Ascending aorta (tissue), 2 donors: ENCODE measurements at regions not wholly inside any gene's neighbourhood (a gene's known extent, or its start where the extent isn't known, plus 50 kb on each side); places are given as distances from the start of the nearest gene placed in this dataset.

Experiments
- DNase-seq, 2 donors: peaks; one replicate each; pipeline ENCODE4 v3.0.0-alpha.2; 2019; ENCODE audit warnings: low spot score in 2 of 2
- H3K27ac ChIP-seq, 2 donors: fragments of 200-600 bp; sonication (generic); one replicate each; pipeline ENCODE4 v1.5.1; 2016 to 2017; ENCODE audit warnings: mild to moderate bottlenecking in 1 of 2
- H3K27me3 ChIP-seq: fragments of 200-600 bp; sonication (generic); one replicate; pipeline ENCODE4 v1.5.1; 2017
- H3K36me3 ChIP-seq, 2 donors: fragments of 200-600 bp; sonication (generic); one replicate each; pipeline ENCODE4 v1.5.1; 2016
- H3K4me1 ChIP-seq, 2 donors: fragments of 200-600 bp; sonication (generic); one replicate each; pipeline ENCODE4 v1.5.1; 2016 to 2017; ENCODE audit warnings: mild to moderate bottlenecking in 1 of 2
- H3K4me3 ChIP-seq, 2 donors: fragments of 200-600 bp; sonication (generic); one replicate each; pipeline ENCODE4 v1.5.1; 2016 to 2017; ENCODE audit warnings: mild to moderate bottlenecking in 1 of 2
- H3K9me3 ChIP-seq, 2 donors: fragments of 200-600 bp; sonication (generic); one replicate each; pipeline ENCODE4 v1.5.1; 2016
- intact Hi-C: fragments of 100-400 bp; cut with DNase I; formaldehyde crosslinking; loops from one replicate; pipeline ENCODE4 v1.15.1; 2023
- TF ChIP-seq, protein P1 (sequence below), 3 experiments: fragments of 200-600 bp in 2 of 3; fragments of 450-650 bp in 1 of 3; sonication (generic) in 2 of 3; IDR thresholded peaks; one replicate each; pipeline ENCODE4 v1.5.1; 2016 to 2019; ENCODE audit warnings: antibody characterized with exemption in 3 of 3, mild to moderate bottlenecking in 1 of 3, moderate library complexity in 1 of 3

DNA sequence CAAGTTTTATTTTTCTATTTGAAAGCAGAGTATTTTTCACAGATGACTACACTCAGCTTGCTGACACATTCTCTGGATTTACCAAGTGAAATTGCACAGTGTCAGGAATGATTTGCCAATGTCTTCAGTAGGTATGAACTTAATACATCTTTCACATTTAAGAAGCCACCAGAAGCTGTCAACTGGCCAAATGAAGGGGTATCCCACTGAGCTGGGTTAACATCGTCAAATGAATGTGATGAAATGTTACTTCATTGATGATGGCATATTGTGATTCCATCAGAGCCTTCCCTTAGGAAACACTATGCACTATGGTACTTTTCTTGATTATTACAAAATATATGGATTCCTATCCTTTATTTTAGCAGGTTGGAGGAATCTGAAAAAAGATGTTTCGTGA, 592.3 kb downstream of the FGF9 start:
- no peak for DNase-seq
- no peaks in the 10 kb centered on the region for H3K27me3 ChIP-seq
- TF ChIP-seq, protein P1, sequence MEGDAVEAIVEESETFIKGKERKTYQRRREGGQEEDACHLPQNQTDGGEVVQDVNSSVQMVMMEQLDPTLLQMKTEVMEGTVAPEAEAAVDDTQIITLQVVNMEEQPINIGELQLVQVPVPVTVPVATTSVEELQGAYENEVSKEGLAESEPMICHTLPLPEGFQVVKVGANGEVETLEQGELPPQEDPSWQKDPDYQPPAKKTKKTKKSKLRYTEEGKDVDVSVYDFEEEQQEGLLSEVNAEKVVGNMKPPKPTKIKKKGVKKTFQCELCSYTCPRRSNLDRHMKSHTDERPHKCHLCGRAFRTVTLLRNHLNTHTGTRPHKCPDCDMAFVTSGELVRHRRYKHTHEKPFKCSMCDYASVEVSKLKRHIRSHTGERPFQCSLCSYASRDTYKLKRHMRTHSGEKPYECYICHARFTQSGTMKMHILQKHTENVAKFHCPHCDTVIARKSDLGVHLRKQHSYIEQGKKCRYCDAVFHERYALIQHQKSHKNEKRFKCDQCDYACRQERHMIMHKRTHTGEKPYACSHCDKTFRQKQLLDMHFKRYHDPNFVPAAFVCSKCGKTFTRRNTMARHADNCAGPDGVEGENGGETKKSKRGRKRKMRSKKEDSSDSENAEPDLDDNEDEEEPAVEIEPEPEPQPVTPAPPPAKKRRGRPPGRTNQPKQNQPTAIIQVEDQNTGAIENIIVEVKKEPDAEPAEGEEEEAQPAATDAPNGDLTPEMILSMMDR (IDR thresholded peaks at IDR 0.05), result no peak
- H3K27ac ChIP-seq, result no peak overlapping the region
- H3K36me3 ChIP-seq, result no peaks in the 10 kb centered on the region
- H3K9me3 ChIP-seq, result no peaks in the 10 kb centered on the region
- intact Hi-C loops, result no loop called here
- H3K4me3 ChIP-seq, result no peak overlapping the region
- no peaks in the 10 kb centered on the region for H3K4me1 ChIP-seq

DNA sequence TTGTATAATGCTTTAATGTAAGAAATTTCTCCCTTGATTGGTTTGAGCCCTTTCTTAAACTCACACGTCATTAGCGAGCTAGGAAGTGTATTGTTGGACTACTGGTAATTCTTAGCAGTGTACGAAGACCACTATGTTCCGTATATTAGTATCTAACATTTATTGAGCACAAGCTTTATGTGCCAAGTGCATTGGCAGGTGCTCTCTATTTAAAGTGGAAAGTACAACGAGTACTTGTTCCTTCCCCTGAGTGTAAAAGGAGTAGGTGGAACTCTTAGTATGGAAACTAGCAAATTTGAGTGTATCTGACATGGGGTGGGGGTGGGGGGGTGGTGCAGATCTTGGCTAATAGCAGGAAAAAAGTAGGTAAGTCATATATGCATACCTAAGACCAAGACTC, 594.7 kb downstream of the FGF9 start:
- TF ChIP-seq, protein P1 (IDR thresholded peaks at IDR 0.05), result no peak
- DNase-seq, result no peak
- intact Hi-C loops, result no loop called here

DNA sequence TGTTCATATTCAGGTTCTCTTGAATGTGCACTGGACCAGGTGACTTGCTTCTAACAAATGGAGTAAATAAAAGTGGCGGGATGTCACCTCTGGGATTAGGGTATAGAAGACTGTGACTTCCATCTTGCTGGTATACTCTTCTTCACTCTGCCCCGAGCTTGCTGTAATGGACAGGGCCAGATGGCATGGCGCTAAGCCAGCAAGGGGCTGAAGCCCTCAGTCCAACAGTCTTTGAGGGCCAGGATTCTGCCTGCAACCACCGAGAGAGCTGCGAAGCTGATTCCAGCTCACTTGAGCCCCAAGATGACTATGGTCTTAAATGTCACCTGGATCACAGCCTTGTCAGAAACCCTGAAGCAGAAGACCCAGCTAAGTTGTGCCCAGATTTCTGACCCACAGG, 600.0 kb downstream of the FGF9 start:
- H3K27ac ChIP-seq, result no peak overlapping the region

More for the DNA sequence above, 594.7 kb downstream of the FGF9 start:
- no peaks in the 10 kb centered on the region for H3K4me1 ChIP-seq
- H3K27ac ChIP-seq, result no peak overlapping the region
- H3K36me3 ChIP-seq, result no peaks in the 10 kb centered on the region
- no peaks in the 10 kb centered on the region for H3K27me3 ChIP-seq
- H3K4me3 ChIP-seq, result no peak overlapping the region
- no peaks in the 10 kb centered on the region for H3K9me3 ChIP-seq

DNA sequence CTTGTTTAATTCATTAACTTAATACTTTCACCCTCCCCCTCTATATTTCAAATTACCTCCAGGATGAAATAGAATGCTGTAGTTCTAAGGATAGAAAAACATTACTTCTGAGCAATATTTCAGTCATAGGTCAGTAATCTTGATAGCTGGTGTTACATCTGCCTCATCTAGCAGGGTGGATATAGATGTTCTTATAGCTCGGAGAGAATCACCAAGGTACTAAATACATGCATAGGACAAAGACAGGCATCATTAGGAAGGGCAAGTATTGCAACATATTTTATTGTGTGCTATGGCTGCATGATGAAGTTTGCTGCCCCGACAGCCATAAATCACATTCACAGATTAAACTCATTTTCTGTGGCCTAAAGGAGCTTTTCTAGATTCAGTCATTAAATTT, 601.0 kb downstream of the FGF9 start:
- H3K27me3 ChIP-seq, result no peaks in the 10 kb centered on the region
- H3K27ac ChIP-seq, result no peak overlapping the region
- no peaks in the 10 kb centered on the region for H3K36me3 ChIP-seq
- TF ChIP-seq, protein P1 (IDR thresholded peaks at IDR 0.05), result no peak
- intact Hi-C loops, result loop anchor here (10.0 kb wide), 1 partner anchor 427 kb away; no protein-coding TSS in a partner anchor
- DNase-seq, result no peak
- H3K4me3 ChIP-seq, result no peak overlapping the region
- no peaks in the 10 kb centered on the region for H3K4me1 ChIP-seq
- no peaks in the 10 kb centered on the region for H3K9me3 ChIP-seq

More for the DNA sequence above, 600.0 kb downstream of the FGF9 start:
- no peaks in the 10 kb centered on the region for H3K9me3 ChIP-seq
- no peaks in the 10 kb centered on the region for H3K36me3 ChIP-seq
- H3K27me3 ChIP-seq, result no peaks in the 10 kb centered on the region
- no peak for DNase-seq
- H3K4me3 ChIP-seq, result no peak overlapping the region
- TF ChIP-seq, protein P1 (IDR thresholded peaks at IDR 0.05), result no peak
- H3K4me1 ChIP-seq, result no peaks in the 10 kb centered on the region
- intact Hi-C loops, result loop anchor here (10.0 kb wide), 1 partner anchor 426 kb away; no protein-coding TSS in a partner anchor

DNA sequence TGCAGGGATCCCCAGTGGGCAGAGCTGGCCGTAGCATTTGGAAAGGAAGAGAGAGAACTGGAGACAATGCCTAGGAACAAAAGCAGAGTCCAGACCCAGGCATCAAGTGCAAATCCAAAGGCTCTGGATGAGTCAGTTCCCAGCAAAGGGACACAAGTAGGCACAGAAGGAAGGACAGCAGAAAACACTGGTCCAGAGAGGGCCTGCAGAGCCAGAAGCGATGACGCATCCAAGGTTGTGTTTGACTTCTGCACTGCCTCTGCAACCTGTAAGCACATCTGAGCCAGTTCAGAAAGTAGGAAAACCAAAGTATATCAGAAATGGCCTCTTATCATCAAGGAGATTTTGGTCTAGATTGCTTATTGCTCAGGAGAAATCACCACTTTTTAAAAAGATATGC, 604.5 kb downstream of the FGF9 start:
- Histone ChIP-seq H3K36me3 (no peaks in the 10 kb centered on the region), H3K4me1 (peaks cover 0 to 5% of the 10 kb centered on the region in 2 donors), H3K27ac (no peak overlapping the region), H3K9me3 (no peaks in the 10 kb centered on the region), H3K27me3 (no peaks in the 10 kb centered on the region), H3K4me3 (no peak overlapping the region)
- TF ChIP-seq, protein P1 (IDR thresholded peaks at IDR 0.05), result no peak
- intact Hi-C loops, result loop anchor here (5.0 to 10.0 kb wide), 3 partner anchors 168 to 638 kb away; no protein-coding TSS in a partner anchor
- no peak for DNase-seq

DNA sequence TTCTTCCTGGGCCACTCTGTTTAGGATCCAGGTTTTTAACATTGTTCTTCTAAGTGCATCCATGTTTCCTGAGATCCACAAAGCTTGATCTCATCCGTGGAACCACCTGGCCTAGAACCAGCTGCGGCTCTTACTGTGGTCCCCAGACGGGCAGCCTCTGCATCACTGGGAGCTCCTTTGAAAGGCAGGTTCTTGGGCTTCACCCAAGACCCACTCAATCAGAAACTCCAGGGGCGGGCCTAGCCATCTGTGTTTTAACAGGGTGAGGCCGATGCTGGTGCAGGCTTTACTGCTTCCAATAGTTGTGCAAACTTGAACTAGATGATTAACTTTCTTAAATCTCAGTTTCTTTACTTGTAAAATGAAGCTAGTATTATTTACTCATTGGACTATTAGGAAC, 605.7 kb downstream of the FGF9 start:
- intact Hi-C loops, result loop anchor here (5.0 to 10.0 kb wide), 3 partner anchors 169 to 639 kb away; no protein-coding TSS in a partner anchor
- peaks cover 0 to 5% of the 10 kb centered on the region in 2 donors for H3K4me1 ChIP-seq
- TF ChIP-seq, protein P1 (IDR thresholded peaks at IDR 0.05), result no peak

More for the DNA sequence above, 605.7 kb downstream of the FGF9 start:
- DNase-seq, result no peak
- no peak overlapping the region for H3K4me3 ChIP-seq
- H3K27ac ChIP-seq, result no peak overlapping the region
- no peaks in the 10 kb centered on the region for H3K36me3 ChIP-seq
- no peaks in the 10 kb centered on the region for H3K9me3 ChIP-seq
- no peaks in the 10 kb centered on the region for H3K27me3 ChIP-seq
